Activated CD4-positive, alpha-beta T cell treated with anti-CD3 and anti-CD28 coated beads, Interleukin-2, amount 10 ng/mL, durations not matched to agents 24 days and 14 days (primary cell): ENCODE measurements at regions not wholly inside any gene's neighbourhood (a gene's known extent, or its start where the extent isn't known, plus 50 kb on each side); places are given as distances from the start of the nearest gene placed in this dataset.

Source experiments
- DNase-seq: peaks from one replicate; pipeline ENCODE4 v3.0.0; 2022
- H3K27ac Mint-ChIP-seq: one replicate; pipeline ENCODE4 v1.8.0; 2022; ENCODE audit warnings: mild to moderate bottlenecking, mixed read lengths
- H3K27me3 Mint-ChIP-seq: one replicate; pipeline ENCODE4 v1.8.0; 2022; ENCODE audit warnings: mixed read lengths
- H3K36me3 Mint-ChIP-seq: one replicate; pipeline ENCODE4 v1.8.0; 2022; ENCODE audit warnings: low read depth, mild to moderate bottlenecking, mixed read lengths
- H3K4me1 Mint-ChIP-seq: one replicate; pipeline ENCODE4 v1.8.0; 2021; ENCODE audit warnings: mixed read lengths
- H3K4me3 Mint-ChIP-seq: one replicate; pipeline ENCODE4 v1.8.0; 2022; ENCODE audit warnings: mild to moderate bottlenecking, moderate library complexity, mixed read lengths
- H3K9me3 Mint-ChIP-seq: one replicate; pipeline ENCODE4 v1.8.0; 2021; ENCODE audit warnings: mixed read lengths
- intact Hi-C: fragments of 100-400 bp; cut with micrococcal nuclease; formaldehyde crosslinking; loops from one replicate; pipeline ENCODE4 v1.15.1; 2023

DNA sequence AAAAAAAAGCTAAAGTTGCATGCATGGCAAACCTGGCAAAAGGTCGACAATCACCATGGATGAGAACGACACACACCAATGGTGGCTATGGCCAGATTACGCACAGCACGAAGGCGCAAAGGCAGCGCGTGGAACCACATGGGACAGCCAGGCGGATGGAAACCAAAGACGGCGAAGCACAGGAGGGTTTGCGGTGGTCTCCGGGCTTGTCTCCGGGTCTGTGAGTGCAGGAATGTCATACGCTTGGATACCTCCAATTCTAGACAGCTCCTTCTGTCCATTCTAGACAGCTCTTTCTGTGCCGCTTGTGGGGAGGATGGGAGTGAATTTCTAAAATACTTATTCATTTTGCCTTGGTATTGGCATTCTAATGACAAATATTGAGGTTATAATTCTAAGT is 685.4 kb downstream of the BRD1 start:
- intact Hi-C loops: no loop called here
- no peaks in the 10 kb centered on the region for H3K27me3 Mint-ChIP-seq
- H3K9me3 Mint-ChIP-seq: no peaks in the 10 kb centered on the region

DNA sequence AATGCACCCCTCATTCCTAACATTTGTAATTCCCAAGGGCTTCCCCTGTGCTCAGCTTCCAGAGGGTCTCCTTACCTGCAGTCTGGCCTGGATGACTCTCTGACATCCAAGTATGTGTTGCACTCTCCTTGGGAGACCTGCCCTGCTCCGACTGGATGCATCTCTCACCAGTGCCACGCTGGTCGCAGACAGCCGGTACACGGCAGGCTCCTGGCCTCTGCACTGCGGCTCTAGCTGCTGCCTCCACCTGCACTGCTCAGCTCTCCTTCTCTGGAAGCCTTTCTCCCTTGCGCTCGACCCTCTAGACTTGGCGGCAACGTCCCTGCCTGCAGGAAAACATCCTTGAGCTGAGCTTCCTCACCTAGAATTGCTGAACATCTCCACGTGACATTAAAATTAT is 685.9 kb downstream of the BRD1 start:
- Mint-ChIP-seq H3K27me3 (no peaks in the 10 kb centered on the region), H3K36me3 (no peaks in the 10 kb centered on the region), H3K4me3 (no peak overlapping the region), H3K27ac (no peak overlapping the region), H3K4me1 (no peaks in the 10 kb centered on the region), H3K9me3 (no peaks in the 10 kb centered on the region)
- DNase-seq: no peak
- intact Hi-C loops: no loop called here

More for the DNA sequence above, 685.4 kb downstream of the BRD1 start:
- DNase-seq: no peak
- H3K4me1 Mint-ChIP-seq: no peaks in the 10 kb centered on the region
- H3K36me3 Mint-ChIP-seq: no peaks in the 10 kb centered on the region
- no peak overlapping the region for H3K4me3 Mint-ChIP-seq
- H3K27ac Mint-ChIP-seq: no peak overlapping the region

DNA sequence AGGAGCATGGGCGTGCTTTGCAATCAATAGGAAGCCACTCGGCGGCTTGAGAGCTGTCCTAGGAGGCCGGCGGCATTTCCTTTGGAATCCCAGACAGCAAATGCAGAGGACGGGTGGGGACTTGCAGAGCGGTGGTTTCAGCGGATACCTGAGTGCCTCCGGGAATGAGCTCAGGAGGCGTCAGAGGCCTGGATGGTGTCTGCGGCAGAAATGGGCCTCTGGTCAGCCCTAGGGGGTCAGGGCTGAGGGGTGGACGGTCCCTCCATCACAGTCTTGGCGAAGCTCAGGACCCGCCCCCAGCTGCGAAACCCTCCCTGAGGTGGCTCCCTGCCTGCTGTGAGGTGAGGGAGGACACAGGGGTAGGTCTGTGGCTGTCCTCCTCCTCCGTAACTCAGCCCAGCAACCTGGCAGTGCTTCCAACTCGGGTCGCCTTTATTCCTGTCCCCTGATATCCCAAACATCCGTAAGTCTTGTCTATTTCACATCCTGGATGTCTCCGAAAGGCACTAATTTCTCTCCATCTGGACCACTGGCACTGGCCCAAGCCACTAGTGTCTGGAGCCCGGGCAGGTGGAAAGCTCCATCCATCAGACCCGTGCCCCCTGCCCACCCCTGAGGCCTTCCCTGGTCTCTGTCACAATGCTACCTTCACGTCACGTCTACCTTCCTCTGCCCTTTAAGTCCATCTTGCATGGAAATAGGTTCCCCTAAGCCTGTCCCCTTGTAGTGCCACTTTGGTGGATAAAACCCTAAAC is 686.6 kb downstream of the BRD1 start:
- intact Hi-C loops: no loop called here
- no peaks in the 10 kb centered on the region for H3K9me3 Mint-ChIP-seq
- H3K36me3 Mint-ChIP-seq: no peaks in the 10 kb centered on the region
- H3K27ac Mint-ChIP-seq: no peak overlapping the region
- H3K4me1 Mint-ChIP-seq: no peaks in the 10 kb centered on the region
- no peak for DNase-seq
- no peak overlapping the region for H3K4me3 Mint-ChIP-seq
- no peaks in the 10 kb centered on the region for H3K27me3 Mint-ChIP-seq

DNA sequence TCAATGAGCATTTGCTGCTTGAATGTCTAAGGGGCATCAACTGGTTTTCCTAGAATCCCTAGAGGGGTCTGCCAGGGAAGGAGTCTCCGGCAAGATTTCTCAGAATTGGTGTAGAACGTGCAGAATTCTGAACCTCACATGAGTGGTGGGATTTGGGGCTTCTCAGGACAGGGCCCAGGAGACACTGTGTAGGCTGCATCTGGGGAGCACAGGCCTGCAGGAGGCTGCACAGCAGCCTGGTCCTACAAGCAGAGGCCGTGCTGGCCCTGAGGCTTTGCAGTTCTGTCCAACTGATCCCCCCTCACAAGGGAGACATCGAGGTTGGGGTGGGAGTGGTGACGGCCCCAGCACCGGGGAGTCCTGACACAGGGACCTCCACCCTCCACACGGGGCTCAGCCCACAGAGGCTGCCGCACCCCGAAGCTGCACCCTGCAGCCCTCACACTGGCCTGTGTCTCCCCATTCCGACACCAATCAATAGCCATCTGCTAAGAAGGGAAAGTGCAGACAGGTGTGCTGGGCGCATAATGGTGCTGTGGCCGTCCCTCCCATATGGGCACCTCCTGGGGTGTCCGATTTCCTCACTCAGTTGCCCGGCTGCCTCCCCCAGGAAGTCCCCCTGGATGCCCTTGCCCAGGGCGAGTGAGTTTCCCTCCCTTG is 688.1 kb downstream of the BRD1 start:
- Mint-ChIP-seq H3K27ac (no peak overlapping the region), H3K4me1 (no peaks in the 10 kb centered on the region), H3K9me3 (no peaks in the 10 kb centered on the region), H3K36me3 (no peaks in the 10 kb centered on the region), H3K27me3 (no peaks in the 10 kb centered on the region), H3K4me3 (no peak overlapping the region)
- no peak for DNase-seq
- intact Hi-C loops: no loop called here

DNA sequence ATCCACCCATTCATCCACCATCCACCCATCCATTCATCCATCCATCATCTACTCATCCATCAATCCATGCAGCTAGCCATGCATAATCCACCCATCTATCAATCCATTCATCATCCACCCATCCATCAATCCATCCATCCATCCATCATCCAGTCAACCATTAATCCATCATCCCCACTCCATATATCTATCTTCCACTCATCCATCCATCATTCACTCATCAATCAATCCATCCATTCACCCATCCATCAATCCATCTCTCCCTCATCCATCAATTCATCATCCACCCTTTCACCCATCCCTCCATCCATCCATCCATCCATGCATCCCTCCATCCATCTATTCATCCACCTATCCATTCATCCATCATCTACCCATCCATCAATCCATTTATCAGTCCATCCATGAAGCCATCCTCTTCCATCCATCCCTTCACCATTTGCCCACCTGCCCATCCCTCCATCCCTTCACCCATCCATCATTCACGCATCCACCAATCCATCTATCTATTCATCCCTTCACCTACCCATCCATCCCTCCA is 689.4 kb downstream of the BRD1 start:
- Mint-ChIP-seq H3K36me3 (no peaks in the 10 kb centered on the region), H3K27ac (no peak overlapping the region), H3K9me3 (no peaks in the 10 kb centered on the region), H3K4me1 (no peaks in the 10 kb centered on the region), H3K27me3 (peaks cover 2% of the 10 kb centered on the region), H3K4me3 (no peak overlapping the region)
- intact Hi-C loops: no loop called here
- no peak for DNase-seq

DNA sequence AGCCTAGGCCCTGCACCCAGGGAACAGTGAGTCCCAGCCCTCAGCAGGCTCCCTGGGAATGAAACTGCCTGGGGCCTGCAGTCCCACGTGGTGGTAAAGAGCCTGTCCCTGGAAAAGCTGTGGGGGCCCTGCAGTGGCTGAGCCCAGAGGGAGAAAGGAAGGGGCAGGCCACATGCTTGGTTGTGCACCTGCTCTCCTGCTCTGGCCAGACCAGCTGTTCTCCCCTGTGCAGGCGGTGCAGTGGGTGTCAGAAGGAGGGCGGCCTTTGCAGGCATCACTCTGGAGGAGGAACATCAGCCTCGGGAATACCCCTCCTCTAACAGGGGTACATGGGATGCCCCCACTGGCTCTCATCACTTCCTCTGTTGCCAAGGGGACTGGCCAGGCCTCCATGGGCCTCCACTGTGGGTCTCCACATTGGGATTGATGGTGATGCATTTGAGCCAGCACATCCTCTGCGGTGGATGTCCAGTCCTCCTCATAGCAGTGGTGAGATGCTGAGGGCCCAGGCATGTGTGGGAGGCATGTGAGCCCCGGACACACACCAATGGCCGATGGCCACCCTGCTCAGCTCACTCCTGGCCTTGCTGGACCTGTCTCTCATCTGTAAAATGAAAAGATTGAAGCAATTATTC is 690.4 kb downstream of the BRD1 start:
- no peak for DNase-seq
- no peaks in the 10 kb centered on the region for H3K36me3 Mint-ChIP-seq
- intact Hi-C loops: no loop called here
- H3K4me3 Mint-ChIP-seq: no peak overlapping the region
- peaks cover 5% of the 10 kb centered on the region for H3K27me3 Mint-ChIP-seq
- no peaks in the 10 kb centered on the region for H3K9me3 Mint-ChIP-seq
- H3K27ac Mint-ChIP-seq: no peak overlapping the region
- no peaks in the 10 kb centered on the region for H3K4me1 Mint-ChIP-seq

DNA sequence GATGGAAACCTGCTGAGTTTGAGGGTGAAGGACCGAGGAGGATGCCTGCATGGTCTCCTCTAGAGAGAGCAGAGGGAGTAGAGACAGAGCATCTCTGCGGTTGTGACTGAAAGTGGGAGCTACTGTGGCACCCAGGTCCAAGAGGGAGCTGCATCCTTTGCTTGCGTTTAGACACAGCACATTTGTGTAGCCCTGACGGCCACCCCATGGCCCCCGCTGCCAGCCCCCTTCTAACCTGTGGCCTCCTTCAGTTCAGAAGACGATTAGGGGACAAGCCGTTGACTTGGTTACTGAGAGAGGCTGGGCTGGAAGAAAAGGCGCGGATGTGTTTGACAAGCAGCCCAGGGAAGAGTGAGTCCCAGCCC is 690.9 kb downstream of the BRD1 start:
- Mint-ChIP-seq H3K9me3 (no peaks in the 10 kb centered on the region), H3K4me3 (no peak overlapping the region), H3K4me1 (no peaks in the 10 kb centered on the region), H3K27me3 (peaks cover 9% of the 10 kb centered on the region), H3K27ac (no peak overlapping the region), H3K36me3 (no peaks in the 10 kb centered on the region)
- DNase-seq: no peak
- intact Hi-C loops: no loop called here

DNA sequence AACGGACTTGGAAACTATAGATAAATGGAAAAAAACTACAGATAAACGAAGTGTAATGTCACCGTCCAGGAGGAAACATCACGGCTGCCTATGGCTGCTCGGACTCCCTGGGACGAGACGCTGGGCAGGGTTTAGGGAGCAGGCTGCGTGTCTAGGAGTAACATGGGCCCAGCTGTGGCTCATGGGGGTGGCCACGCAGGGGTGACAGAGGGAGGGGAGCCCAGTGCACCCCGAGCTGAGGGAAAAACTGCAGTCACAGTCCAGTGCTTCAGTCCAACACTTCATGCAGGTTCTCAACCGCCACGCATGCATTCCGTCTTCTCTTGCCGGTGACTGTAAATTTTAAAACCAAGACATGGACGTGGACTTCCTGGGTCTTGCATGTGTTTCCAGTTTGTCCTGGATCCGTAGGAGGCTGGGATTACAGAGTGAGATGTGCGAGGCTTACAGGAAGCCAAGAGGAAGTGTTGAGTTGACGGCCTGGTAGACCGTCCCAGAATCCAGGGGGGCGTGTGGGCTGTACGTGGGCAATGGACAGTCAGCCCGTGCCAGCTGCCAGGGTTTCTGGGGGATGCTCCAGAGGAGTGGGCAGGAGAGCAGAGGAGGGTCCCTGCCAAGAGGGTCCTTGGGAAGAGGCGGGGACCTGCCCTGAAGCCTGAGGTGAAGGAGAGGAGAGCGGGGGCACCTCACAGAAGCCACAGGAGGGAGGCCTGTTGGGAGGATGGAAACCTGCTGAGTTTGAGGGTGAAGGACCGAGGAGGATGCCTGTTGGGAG is 691.4 kb downstream of the BRD1 start:
- Mint-ChIP-seq H3K9me3 (no peaks in the 10 kb centered on the region), H3K27ac (no peak overlapping the region), H3K36me3 (no peaks in the 10 kb centered on the region), H3K4me1 (no peaks in the 10 kb centered on the region), H3K27me3 (peaks cover 9% of the 10 kb centered on the region), H3K4me3 (no peak overlapping the region)
- DNase-seq: no peak
- intact Hi-C loops: no loop called here

DNA sequence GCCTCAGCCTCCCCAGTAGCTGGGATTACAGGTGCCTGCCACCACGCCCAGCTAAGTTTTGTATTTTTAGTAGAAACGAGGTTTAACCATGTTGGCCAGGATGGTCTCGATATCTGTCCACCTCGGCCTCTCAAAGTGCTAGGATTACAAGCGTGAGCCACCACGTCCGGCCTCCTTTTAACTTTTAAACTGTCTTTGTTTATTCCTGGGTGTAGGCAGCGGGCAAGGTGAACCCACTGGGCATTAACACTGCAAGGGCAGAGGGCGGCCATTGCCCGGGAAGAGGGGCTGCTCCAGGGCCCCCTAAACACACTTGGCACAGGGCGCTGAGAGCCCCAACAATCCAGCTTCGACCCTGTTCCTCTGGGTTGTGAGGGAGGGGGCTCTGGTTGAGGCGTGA is 693.6 kb downstream of the BRD1 start:
- Mint-ChIP-seq H3K4me1 (no peaks in the 10 kb centered on the region), H3K36me3 (no peaks in the 10 kb centered on the region), H3K27ac (no peak overlapping the region), H3K4me3 (no peak overlapping the region), H3K27me3 (peaks cover 9% of the 10 kb centered on the region), H3K9me3 (no peaks in the 10 kb centered on the region)
- intact Hi-C loops: no loop called here
- no peak for DNase-seq

DNA sequence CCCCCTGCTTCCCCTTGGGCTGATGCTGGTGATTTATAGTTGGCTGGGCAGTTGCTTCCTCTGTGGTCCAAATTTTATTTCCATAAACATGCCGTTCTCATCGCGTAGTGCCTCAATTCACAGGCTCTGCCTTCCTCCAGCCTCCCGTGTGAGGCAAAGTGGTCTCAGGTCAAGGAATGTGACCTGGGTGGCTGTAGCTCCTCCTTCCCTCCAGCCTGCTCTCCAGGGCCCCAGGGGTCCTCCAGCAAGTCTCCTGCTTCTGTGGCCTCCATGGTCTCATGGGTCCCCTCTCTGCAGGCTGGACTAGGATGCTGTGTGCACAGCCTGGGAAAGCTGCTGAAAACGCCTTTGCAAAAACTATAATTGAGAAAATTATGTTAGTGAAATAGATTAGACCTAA is 694.1 kb downstream of the BRD1 start:
- peaks cover 9% of the 10 kb centered on the region for H3K27me3 Mint-ChIP-seq
- intact Hi-C loops: no loop called here

DNA sequence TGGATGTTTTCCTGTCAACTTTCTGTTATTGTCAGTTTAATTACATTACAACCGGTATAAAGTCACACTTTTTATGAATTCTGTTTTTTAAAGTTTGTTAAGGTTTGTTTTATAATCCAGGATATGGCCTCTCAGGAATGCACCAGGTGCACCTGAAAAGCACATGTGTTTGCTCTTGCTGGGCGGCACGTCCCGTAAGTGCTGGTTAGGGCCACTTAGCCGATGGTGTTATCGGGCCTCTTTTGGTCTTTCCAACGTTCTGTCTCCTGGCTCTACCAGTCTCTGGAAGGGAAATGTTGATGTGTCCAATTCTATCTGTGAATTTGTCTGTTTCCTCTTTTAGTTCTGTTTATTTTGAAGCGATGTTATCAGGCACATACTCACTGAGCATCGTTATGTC is 695.7 kb downstream of the BRD1 start:
- no peaks in the 10 kb centered on the region for H3K36me3 Mint-ChIP-seq
- no peak overlapping the region for H3K4me3 Mint-ChIP-seq
- no peaks in the 10 kb centered on the region for H3K4me1 Mint-ChIP-seq
- peaks cover 9% of the 10 kb centered on the region for H3K27me3 Mint-ChIP-seq
- intact Hi-C loops: no loop called here
- DNase-seq: no peak
- no peaks in the 10 kb centered on the region for H3K9me3 Mint-ChIP-seq
- H3K27ac Mint-ChIP-seq: no peak overlapping the region

More for the DNA sequence above, 694.1 kb downstream of the BRD1 start:
- no peak for DNase-seq
- Mint-ChIP-seq H3K4me3 (no peak overlapping the region), H3K36me3 (no peaks in the 10 kb centered on the region), H3K9me3 (no peaks in the 10 kb centered on the region), H3K4me1 (no peaks in the 10 kb centered on the region), H3K27ac (no peak overlapping the region)

DNA sequence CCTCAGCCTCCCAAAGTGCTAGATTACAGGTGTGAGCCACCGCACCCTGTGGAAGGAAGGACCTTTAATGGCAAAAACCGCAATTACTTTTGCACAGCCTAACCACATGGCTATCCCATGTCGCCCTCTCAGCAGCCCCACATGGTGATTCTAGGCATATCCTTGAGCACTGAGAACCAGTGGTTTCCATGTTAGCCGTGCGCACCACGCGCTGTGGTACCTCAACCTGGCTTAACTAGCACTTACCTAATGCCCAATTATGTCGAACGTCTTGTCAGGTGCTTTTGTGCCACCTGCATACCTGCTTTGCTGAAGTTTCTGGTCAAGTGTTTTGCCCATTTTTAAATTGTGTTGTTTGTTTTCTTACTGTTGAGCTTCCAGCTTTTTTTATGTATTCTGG is 697.9 kb downstream of the BRD1 start:
- Mint-ChIP-seq H3K36me3 (no peaks in the 10 kb centered on the region), H3K4me1 (no peaks in the 10 kb centered on the region), H3K9me3 (no peaks in the 10 kb centered on the region), H3K27ac (no peak overlapping the region), H3K27me3 (peaks cover 9% of the 10 kb centered on the region), H3K4me3 (no peak overlapping the region)
- DNase-seq: no peak
- intact Hi-C loops: no loop called here

DNA sequence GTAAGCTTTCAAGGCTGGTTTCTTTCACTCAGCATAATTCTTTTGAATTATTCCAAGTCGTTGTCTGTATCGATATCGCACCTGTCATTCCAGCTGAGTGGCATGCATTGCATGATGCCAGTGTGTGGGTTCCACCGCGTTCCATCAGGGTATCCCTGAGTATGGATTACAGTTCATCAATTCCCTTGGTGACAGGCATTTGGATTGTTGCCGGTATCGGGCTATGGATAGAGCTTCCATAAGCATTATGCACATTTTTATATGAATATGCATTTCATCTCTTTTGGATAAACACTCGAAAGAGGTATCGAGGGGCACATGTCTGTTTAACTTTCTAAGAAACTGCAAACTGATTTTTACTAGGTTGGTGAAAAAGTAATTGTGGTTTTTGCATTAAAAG is 698.8 kb downstream of the BRD1 start:
- no peak for DNase-seq
- peaks cover 9% of the 10 kb centered on the region for H3K27me3 Mint-ChIP-seq
- intact Hi-C loops: no loop called here
- no peaks in the 10 kb centered on the region for H3K9me3 Mint-ChIP-seq
- no peak overlapping the region for H3K4me3 Mint-ChIP-seq
- no peaks in the 10 kb centered on the region for H3K4me1 Mint-ChIP-seq
- no peak overlapping the region for H3K27ac Mint-ChIP-seq
- no peaks in the 10 kb centered on the region for H3K36me3 Mint-ChIP-seq

DNA sequence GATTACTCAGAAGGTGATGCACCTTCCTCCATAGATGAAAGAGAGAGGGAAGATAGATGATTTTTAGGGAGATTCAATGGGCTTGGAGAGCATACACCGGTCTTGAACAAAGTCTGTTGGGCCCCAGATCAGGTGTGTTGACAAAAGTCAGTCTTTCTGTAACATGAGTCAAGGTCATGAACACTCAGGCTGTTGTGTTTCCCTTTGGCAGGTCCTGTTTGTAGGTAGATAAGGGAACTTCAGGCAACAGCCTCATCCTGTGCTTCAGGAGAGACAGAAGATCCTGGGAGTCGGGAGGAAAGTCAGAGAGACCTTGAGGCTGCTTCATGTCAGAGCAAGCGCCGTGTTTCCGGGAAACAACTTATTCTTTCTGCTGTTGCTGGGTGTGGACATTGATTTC is 703.1 kb downstream of the BRD1 start:
- DNase-seq: no peak
- no peak overlapping the region for H3K27ac Mint-ChIP-seq
- no peaks in the 10 kb centered on the region for H3K9me3 Mint-ChIP-seq
- H3K36me3 Mint-ChIP-seq: no peaks in the 10 kb centered on the region
- H3K27me3 Mint-ChIP-seq: no peaks in the 10 kb centered on the region
- intact Hi-C loops: no loop called here
- H3K4me1 Mint-ChIP-seq: no peaks in the 10 kb centered on the region
- H3K4me3 Mint-ChIP-seq: no peak overlapping the region
